ENCODE measurements at regions not wholly inside any gene's neighbourhood (a gene's known extent, or its start where the extent isn't known, plus 50 kb on each side); places are given as distances from the start of the nearest gene placed in this dataset.

DNA sequence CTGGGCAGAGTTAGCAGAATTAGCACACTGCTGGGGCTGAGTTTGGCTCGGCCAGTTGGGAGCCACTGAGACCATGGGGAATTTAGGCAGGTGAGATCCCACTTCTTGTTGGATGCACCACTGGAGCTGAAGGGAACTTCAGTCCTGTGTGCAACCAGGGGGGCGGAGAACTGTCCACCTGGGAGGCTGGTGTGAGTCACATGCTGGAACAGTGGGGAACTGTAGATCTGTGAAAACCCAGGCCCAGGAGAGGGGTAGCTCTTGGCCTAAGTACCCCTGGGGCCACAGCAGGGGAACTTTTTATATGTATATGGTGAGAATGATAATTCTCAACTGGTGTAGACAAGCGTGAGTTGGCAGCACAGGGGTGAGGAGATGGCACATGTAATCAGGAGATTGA is 237.5 kb upstream of the KIF2A start:
- TF ChIP-seq EZH2phosphoT487 (IDR thresholded peaks at IDR 0.05; ENCODE audit: low read length) = no peak
- TF ChIP-seq, protein P1, sequence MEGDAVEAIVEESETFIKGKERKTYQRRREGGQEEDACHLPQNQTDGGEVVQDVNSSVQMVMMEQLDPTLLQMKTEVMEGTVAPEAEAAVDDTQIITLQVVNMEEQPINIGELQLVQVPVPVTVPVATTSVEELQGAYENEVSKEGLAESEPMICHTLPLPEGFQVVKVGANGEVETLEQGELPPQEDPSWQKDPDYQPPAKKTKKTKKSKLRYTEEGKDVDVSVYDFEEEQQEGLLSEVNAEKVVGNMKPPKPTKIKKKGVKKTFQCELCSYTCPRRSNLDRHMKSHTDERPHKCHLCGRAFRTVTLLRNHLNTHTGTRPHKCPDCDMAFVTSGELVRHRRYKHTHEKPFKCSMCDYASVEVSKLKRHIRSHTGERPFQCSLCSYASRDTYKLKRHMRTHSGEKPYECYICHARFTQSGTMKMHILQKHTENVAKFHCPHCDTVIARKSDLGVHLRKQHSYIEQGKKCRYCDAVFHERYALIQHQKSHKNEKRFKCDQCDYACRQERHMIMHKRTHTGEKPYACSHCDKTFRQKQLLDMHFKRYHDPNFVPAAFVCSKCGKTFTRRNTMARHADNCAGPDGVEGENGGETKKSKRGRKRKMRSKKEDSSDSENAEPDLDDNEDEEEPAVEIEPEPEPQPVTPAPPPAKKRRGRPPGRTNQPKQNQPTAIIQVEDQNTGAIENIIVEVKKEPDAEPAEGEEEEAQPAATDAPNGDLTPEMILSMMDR (IDR thresholded peaks at IDR 0.05; ENCODE audit: low read length) = no peak
- no peak for TF ChIP-seq EZH2 (optimal IDR thresholded peaks at IDR 0.05; ENCODE audit: low read depth, low read length)
